Urothelium cell line (cell line): ENCODE measurements at regions not wholly inside any gene's neighbourhood (a gene's known extent, or its start where the extent isn't known, plus 50 kb on each side); places are given as distances from the start of the nearest gene placed in this dataset.
"Not testable (repeated sequence)": the region's sequence is repeated elsewhere in the genome, so short reads cannot be mapped to it uniquely, and the experiment has no call there.

Source experiments
- DNase-seq: peaks from one replicate; pipeline ENCODE4 v3.0.0; 2011; ENCODE audit warnings: low spot score, mixed read lengths
- FAIRE-seq: peaks from 2 replicates; lab custom pipeline; 2011; peaks lifted over from hg19 to GRCh38; lab: Jason Lieb, UNC

GRCh38 chr18:51248685-51249084 lies 51.2 kb upstream of the MEX3C start:
- DNase-seq (no peak), FAIRE-seq (no peak)

GRCh38 chr18:51250006-51250405 lies 52.5 kb upstream of the MEX3C start:
- FAIRE-seq = no peak

GRCh38 chr18:51250458-51251024 lies 53.1 kb upstream of the MEX3C start:
- FAIRE-seq = no peak
- DNase-seq = no peak

More at GRCh38 chr18:51250006-51250405, 52.5 kb upstream of the MEX3C start:
- DNase-seq = no peak

GRCh38 chr18:51251625-51252024 lies 54.1 kb upstream of the MEX3C start:
- no peak for FAIRE-seq

GRCh38 chr18:51253476-51253875 lies 56.0 kb upstream of the MEX3C start:
- DNase-seq = no peak

More at GRCh38 chr18:51251625-51252024, 54.1 kb upstream of the MEX3C start:
- DNase-seq = no peak

GRCh38 chr18:51255693-51256092 lies 58.2 kb upstream of the MEX3C start:
- DNase-seq (no peak), FAIRE-seq (no peak)

More at GRCh38 chr18:51253476-51253875, 56.0 kb upstream of the MEX3C start:
- no peak for FAIRE-seq

GRCh38 chr18:51257150-51257549 lies 59.7 kb upstream of the MEX3C start:
- FAIRE-seq (no peak), DNase-seq (no peak)

GRCh38 chr18:51260118-51260517 lies 62.6 kb upstream of the MEX3C start:
- DNase-seq (no peak), FAIRE-seq (no peak)

- not testable (repeated sequence) for FAIRE-seq, DNase-seq
These were observed 68.6 kb upstream of the MEX3C start for GRCh38 chr18:51266077-51266476.

- no peak for FAIRE-seq
- no peak for DNase-seq
These were observed 69.3 kb upstream of the MEX3C start for GRCh38 chr18:51266773-51267172.

GRCh38 chr18:51273437-51273836 lies 76.0 kb upstream of the MEX3C start:
- DNase-seq = no peak
- no peak for FAIRE-seq

GRCh38 chr18:51275712-51276476 lies 78.4 kb upstream of the MEX3C start:
- FAIRE-seq (no peak), DNase-seq (peak; percentile 13)

- FAIRE-seq = no peak
These were observed 80.7 kb upstream of the MEX3C start for GRCh38 chr18:51278045-51278649.

GRCh38 chr18:51279367-51279984 lies 82.0 kb upstream of the MEX3C start:
- no peak for DNase-seq
- FAIRE-seq = no peak

More at GRCh38 chr18:51278045-51278649, 80.7 kb upstream of the MEX3C start:
- peak; percentile 38 for DNase-seq

- FAIRE-seq = no peak
- DNase-seq = no peak
These were observed 90.5 kb upstream of the MEX3C start for GRCh38 chr18:51287818-51288508.

GRCh38 chr18:51288582-51288981 lies 91.1 kb upstream of the MEX3C start:
- FAIRE-seq (no peak), DNase-seq (no peak)

- FAIRE-seq = no peak
- DNase-seq = no peak
These were observed 93.4 kb upstream of the MEX3C start for GRCh38 chr18:51290860-51291259.

- FAIRE-seq = no peak
- no peak for DNase-seq
These were observed 103.4 kb upstream of the MEX3C start for GRCh38 chr18:51300912-51301311.

GRCh38 chr18:51301376-51301775 lies 103.9 kb upstream of the MEX3C start:
- DNase-seq (no peak), FAIRE-seq (no peak)

- no peak for DNase-seq
- FAIRE-seq = no peak
These were observed 119.2 kb upstream of the MEX3C start for GRCh38 chr18:51316677-51317076.

GRCh38 chr18:51321696-51322095 lies 124.2 kb upstream of the MEX3C start:
- DNase-seq (no peak), FAIRE-seq (no peak)
